GM12892 (cell line): ENCODE measurements at regions not wholly inside any gene's neighbourhood (a gene's known extent, or its start where the extent isn't known, plus 50 kb on each side); places are given as distances from the start of the nearest gene placed in this dataset.

Experiments
- POLR2A ChIP-seq: IDR thresholded peaks from 2 replicates; pipeline ENCODE4 v1.6.1; 2011; ENCODE audit warnings: low read depth, low read length, control low read depth
- POLR2AphosphoS5 ChIP-seq: IDR thresholded peaks from 2 replicates; pipeline ENCODE4 v1.6.1; 2011; ENCODE audit warnings: low read depth, low read length, control low read depth
- TAF1 ChIP-seq: IDR thresholded peaks from 2 replicates; pipeline ENCODE4 v1.6.1; 2011; ENCODE audit warnings: low read depth, mild to moderate bottlenecking, control low read depth, low read length, borderline replicate concordance

DNA sequence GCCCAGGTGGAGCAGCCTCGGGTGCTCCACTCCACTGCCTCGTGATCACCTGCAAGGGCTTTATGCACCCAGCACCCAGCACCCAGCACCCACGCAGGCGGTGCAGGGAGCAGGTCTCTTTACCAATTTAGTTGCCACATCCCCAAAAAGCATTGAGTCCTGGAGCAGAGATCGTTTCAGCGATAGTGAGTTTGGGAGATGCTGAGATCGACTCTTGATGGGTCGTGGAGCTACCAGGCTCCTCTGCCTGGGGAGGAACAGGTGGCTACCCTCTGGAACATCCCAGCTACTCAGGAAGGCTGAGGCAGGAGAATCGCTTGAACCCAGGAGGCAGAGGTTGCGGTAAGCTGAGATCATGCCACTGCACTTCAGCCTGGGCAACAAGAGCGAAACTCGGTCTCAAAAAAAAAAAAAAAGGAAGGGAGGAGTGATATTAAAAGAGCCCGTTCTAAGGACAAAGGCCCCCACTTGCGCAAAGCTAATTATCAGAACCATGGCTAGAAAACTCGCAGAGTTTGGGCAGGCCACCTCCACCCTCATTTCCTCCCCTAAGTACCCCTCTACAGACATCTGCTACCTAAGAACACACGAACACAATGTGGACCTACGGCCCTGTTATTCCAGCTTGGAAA is 106.5 kb upstream of the SLC45A1 start:
- no peak for TF ChIP-seq TAF1
- no peak for TF ChIP-seq POLR2A
- no peak for TF ChIP-seq POLR2AphosphoS5
